ENCODE measurements at regions not wholly inside any gene's neighbourhood (a gene's known extent, or its start where the extent isn't known, plus 50 kb on each side); places are given as distances from the start of the nearest gene placed in this dataset.
A peak's percentile ranks its signal among the peaks of the same experiment; 100 is the strongest.

DNA sequence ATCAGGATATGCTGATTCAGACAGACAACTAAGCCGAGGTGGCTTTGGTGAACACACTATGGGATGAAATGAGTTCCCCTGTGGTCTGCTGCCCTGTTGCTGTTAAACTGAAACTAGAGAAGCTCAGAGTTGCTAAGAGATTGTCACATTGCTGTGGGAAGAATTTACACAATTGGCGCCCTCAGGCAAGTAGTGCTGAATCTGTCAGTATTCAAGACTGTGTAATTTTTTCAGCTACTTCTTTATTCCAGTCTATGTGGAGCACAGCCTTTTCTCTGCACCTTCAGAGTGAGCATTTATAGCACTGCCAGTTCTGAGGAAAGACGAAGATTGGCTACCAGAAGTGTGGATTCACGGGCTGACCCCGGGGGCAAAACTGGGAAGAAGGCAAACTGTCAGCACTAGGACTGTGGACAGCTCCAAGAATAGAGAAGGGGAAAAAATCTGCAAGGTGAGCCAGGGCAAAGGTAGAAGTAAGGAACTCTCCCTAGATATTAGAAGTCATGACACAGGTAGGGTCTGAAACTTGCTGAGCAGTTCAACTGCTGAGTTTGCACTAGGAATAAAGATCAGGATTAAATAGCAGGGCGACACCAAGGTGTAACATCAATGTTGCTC, 218.8 kb upstream of the TMPO start:
- no peak for DNase-seq

DNA sequence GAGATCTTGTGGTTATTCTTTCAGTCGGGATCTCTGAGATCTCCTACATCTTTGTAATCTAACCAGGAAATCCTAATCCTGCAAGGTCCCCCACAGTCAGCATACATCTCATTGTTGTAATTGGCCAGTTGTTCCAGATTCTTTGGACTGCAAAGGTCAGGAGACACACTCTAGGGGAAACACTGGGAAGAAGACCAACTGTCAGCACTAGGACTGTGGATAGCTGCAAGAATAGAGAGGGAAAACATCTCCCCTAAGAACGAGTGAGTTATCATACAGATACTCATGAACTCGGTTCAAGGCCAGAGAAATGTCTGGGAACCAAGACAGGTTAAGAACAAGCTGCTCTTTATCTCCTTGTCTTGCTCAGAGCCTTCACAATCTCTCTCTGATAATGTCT, 217.9 kb upstream of the TMPO start:
- no peak for DNase-seq

DNA sequence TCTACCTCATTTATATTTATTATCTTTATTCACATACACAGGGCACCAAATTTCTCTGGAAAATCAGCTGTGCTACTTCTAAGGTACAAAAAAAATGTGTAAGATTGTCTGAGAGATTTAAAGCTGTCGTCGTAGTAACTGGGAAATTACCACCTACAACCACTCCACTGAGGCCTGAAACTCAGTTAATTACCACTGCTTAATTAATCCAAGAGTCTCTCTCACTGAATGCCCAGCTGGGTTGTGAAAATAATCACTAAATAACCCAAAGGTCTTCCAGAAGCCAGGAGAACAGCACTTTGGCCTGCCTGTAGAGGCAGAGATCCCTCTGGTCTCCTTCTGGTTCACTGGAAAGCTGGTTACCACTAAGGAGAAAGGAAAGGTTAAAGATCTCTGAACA, 207.2 kb upstream of the TMPO start:
- no peak for DNase-seq

DNA sequence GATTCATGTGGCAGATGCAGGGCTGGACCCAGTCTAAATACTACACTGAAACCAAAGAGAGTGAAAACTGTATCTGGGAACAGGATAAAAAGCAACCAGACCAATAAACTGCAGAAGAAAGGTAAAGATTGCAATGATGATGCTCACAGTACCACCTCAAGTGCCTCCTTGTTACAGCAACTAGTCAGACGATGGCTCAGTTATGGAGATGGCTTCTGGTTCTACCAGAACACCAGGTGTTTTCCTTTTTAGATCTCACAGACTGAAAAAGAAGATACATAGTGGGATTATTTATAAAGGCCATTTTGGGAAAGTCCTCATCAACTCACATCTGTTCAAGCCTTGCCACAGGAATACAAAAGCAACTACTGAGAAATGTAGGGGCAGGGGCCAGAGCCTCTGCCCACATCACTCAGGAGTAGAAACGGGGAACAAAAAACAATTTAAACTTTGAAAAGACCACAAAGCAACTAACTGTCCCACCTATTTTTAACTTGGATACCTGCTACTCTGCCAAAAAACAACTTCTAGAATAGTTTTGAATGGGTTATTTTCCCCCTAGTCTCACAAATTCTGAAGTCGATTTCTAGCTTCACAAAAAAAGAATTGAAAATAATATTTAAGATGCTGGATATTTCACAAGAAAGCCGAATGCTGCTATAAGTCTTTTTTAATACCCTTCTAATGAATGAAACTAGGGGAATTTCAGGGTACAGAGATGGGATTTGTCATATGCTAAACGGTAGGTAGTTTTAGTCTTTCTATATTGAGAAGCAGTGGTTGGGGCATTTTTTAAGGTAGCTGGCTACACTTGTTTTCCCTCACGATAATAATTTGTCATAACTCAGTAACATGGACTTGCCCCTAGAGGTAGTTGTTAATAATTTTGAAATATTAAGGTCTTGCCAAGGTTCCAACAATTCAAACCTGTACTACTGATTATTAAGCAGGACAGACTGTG, 197.2 kb upstream of the TMPO start:
- DNase-seq: no peak

DNA sequence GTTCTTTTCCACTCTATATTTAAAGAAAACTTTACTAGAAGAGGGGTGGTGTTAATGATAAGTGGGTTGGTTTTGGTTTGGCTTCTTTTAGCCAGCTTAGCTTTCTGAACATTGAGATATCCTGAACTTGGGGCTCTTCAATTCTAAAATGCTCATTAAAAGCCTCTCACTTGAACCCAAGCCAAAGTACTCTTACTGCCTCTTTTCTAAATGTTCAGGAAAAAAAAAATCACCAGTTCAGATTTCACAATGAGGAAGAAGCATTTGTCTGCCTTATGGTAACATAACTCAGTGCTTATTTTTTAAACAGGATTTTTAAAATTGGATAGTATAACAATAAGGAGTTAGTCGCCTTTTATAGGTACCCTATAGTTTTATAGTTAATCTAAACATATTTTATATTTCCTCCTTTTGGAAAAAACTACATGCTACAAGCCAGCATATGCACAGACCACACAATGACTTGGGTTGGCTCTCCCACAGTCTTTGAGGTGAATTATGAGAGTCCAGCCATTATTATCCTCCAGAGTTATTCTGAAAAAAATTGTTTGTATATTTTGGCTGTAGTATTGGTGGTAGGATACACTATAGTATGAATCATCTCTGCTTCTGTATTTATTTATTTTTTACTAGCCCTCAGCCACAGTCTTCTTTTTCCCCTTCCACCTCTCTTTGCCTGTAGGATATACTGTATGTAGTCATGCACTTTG, 195.5 kb upstream of the TMPO start:
- DNase-seq: no peak

DNA sequence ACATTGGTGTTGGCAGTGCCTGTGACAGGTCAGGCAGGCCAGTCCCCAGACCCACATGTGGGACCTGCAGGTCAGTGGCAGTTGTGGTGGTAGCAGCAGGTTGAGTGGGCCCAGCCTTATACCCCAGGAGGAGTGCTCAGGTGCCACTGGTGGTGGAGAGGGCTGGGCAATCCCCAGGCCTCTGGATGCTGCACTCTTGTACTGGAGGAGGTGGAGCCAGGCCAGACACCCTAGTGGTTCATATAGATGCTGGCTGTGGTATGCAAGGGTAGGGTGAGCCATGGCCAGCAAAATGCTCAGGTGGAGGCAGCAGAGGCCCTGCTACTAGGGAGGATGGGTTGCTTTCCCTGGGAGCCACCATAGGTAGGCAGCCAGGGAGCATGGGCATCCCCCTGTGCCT, 190.4 kb upstream of the TMPO start:
- DNase-seq: no peak

DNA sequence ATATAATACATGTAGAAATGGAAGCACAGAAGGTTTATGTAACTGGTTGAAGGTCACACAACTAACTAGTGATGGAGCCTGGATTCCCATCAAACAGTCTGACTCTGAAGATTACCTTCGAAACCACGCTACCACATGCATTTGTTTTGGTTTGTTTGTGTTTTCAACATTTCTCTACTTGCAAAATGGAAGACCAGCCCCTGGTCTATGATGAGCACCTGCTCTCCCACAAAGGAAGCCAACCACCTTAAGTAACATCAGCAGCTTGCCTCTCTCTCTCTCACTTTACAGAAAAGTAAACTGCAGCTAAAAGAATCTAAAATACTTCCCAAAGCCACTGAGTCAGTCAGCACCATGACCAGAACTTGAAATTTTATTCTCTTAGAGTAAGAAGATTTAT, 186.9 kb upstream of the TMPO start:
- DNase-seq: no peak

DNA sequence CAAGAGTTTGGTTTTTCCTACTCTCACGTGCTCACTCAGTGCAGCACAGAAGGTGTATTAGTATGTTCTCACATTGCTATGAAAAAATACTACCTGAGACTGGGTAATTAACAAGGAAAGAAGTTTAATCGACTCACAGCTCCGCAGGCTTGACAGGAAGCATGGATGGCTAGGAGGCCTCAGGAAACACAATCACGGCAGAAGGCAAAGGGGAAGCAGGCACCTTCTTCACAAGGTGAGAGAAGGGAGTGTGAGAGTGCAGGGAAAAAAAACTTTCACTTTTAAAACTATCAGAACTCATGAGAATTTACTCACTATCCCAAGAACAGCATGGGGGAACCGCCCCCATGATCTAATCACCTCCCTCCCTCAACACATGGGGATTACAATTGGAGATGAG, 185.8 kb upstream of the TMPO start:
- no peak for DNase-seq

DNA sequence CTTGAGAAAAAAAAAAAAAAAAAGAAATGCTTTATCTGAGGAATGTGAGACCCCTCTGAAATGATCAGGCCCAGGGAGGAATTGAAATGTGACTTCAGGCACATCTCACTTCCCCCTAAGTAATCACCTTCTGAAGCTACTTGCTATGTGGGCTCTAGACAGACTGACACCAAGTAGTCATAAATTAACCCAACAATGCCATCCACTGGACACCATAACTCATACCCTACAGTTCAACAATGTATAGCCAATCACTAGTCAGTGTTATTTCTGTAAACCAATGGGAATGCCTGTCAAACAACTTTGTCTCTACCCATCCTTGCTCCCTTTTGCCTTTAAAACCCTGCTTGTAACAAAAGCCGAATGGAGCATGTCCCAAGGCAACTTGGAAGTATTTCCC, 182.7 kb upstream of the TMPO start:
- DNase-seq: no peak

DNA sequence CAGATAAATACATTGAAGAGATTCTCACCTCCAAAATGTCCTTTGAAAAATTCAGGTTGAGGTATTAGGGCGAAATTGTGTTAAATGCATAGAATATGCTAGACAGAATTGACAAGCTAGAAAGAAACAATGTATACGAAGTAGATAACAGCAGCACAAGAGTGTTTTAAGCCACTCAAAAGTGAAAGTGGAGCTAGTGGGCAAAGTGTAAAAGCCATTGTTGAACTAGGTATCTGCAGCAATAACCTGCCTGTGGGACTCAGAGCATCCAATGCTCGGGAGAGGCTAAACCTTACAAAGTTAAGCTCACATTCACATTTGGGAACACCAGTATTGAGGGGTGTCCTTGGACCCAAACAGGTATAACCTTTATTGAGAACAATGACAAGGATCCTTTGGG, 180.6 kb upstream of the TMPO start:
- DNase-seq: no peak

DNA sequence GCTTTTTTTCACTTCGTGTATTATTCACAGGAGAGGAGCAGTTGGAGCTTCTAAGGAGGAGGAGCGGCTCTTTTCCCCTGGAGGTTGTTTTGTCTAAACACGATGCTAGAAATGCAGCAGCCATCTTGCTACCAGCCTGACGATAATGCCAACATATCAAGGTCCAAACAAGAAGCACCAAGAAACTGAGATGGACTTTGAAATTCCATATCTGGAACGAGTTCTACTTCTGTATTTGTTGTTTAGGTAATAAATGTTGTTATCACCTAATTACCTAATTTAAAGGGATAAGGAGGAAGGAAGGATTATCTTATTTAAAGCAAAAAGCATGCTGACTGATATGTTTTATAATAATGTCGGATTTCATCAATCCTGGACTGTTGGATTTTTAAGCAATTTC, 174.4 kb upstream of the TMPO start:
- no peak for DNase-seq

DNA sequence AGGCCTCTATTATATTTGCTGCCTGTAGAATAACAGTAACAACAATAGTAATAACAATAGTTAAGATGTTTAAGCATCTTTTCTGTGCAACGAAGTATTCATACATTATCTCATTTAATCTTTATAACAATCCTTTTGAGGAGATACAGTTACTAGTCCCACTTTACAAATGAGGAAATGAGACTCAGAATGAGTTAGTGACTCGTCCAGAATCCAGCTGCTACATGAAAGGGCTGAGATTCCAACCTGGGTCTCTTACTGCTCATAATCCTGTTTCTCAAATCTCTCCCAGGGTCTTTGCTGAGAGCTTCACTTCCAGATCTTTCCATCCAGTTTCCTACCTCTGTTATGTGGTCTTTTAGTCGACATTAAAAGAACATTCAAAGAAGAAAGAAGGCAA, 173.7 kb upstream of the TMPO start:
- DNase-seq: no peak

DNA sequence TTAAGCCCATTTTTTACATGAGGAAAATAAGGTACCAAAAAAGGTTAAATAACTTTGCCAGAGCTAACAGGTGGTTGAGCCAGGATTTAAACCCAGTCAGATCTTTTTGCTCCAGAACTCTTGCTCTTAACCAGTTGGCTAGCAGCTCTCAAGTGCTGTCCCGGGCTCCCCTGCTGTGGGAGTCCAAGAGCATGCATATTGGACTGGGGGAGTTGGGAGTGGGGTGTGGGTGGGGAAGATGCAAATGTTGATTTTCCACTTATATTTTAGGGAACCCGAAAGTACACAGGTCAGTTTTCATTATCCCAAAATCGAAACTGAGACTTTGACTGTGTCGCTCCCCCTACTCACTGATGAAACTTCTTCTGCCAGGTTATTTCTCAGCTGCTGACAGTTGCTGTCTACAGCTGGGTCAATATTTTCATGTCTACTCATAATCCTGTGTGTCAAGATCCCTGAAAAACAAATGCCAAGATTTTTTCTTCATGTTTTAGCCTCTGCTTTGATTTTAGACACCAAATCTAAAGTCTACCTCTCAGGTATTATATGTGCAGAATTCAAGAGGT, 172.3 kb upstream of the TMPO start:
- DNase-seq: no peak

DNA sequence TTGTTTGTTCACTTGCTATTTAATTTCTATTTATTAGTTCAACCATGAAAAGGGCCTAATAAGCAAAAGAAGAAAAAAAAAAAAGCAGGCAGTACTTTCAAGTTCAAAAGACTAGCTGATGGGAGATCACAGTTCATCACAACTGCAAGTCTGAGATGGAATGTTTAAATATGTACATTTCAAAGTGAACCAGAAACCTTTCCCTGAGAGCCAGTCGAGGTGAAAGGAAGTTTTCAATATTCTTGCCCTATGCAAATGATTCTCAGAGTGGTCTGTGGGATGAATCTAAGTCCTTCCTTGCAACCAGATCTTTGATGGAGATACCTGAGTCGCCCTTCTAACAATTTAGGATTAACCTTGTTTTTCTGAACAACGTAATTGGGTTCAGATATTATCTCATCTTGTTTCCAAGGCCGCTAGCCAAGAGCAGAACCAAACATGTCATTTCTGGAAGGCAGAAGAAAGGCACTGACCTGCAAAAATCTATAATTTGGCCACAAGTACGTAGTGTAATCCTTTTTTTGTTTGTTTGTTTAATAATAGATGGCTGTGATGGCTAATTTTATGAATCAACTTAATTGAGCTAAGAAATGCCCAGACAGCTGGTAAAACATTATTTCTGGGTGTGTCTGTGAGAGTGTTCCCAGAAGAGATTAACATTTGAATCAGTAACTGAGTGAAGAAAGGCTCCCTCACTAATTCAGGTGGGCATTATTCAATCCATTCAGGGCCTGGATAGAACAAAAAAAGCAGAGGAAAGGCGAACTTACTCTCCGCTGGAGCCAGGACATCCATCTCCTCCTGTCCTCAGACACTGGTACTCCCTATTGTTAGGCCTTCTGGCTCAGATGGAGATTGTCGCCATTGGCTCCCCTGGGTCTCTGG, 171.1 kb upstream of the TMPO start:
- no peak for DNase-seq

DNA sequence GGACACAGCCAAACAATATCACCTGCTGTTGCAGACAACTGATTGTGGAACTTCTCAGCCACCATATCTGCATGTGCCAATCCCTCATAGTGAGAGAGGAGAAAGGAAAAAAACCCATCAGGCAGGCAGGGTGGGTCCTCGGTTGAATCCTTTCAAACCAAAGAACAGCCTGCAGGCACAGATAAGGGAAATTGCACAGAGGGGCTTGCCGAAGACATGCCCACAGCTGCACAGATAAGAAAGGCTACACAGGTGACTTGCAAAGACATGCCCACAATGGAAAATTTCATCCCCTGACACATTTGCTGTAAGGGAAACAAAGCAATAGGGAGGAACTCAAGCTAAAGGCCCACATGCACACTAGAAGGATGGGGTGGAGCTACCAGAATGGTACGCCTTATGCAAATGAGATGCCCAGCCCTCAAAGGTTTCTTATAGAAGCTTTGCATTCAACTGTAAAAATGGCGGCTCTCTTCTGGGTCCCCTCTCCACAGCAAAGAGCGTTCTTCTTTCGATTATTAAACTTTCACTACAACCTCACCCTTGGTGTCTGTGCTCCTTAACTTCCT, 170.0 kb upstream of the TMPO start:
- no peak for DNase-seq

DNA sequence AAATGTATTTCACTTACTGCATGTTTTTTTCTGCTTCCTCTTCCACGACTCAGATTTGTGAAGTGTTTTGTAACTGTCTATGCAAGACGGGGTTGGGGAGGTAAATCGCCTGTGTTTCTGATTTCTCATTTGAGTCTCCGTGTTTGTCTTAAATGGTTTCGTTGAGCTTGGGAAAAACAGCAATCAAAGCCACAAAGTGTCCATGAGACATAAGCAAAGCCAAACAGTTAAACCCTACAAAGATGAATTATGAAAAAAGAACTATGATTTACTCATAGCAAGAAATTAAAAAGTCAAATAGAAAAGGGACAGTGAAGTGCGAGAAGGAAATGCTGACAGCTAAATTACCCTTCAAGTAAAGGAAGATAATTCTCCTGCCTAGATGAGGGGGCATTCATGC, 164.3 kb upstream of the TMPO start:
- DNase-seq: peak in 1 of 5 experiments; percentile 49

DNA sequence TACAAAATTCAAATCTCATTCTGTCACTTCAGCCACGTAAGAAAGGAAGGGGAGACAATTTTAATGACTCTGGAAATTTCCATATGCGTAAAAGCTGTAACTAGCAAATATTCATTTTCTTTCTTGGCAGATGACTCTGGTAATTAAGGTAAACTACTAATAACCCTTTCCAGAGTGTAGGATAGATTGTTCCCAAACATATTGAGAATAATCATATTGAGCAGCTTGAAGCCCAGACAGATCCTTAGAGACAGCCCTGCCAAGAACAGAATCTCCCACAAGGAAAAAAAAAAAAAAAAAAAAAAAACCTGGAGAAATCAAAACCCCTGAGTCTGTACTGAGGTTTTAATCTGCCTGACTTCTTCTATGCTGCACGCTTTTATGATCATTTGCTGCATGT, 163.6 kb upstream of the TMPO start:
- no peak for DNase-seq

DNA sequence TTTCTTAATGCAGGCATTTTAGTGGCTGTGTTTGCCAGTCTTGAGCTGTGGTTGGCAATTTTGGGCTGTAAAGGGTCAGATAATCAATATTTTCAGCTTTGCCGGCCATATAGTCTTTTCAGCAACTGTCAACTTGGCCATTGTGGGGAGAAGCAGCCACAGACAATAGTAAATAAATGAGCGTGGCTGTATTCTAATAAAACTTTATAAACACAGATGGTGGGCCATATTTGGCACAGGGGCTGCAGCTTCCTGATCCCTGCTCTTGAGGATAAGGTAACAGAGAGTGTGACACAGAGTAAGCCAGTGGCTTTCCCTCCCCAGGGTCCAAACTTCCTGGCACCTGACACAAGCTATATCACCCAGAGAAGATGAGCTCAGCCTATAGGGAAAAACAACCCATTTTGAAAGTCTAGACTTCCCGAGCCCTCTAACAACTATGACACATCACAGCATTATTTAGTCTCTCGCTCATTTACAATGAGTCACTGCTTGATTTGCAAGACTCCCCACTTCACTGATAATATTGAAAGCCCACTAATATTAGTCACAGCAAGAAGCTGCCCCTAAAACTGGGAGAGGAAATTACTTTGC, 163.1 kb upstream of the TMPO start:
- DNase-seq: no peak

DNA sequence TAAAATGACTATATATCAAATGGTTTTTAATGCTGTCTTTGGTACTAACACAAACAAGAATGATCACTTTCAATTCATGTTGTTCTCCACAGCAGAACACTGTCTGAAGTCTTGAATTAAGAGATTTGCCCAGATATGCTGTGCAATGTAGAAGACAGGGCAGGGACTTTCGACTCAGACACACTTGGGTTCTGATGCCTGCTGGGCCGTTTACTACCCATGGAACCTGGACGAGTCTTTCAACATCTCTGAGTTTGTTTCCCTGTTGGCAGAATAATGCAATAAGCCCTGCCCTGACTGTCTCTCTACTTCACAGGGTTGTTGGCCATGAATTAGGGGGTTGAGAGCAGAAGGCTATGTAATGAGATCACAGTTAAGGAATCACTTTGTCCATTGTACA, 162.6 kb upstream of the TMPO start:
- DNase-seq: no peak

DNA sequence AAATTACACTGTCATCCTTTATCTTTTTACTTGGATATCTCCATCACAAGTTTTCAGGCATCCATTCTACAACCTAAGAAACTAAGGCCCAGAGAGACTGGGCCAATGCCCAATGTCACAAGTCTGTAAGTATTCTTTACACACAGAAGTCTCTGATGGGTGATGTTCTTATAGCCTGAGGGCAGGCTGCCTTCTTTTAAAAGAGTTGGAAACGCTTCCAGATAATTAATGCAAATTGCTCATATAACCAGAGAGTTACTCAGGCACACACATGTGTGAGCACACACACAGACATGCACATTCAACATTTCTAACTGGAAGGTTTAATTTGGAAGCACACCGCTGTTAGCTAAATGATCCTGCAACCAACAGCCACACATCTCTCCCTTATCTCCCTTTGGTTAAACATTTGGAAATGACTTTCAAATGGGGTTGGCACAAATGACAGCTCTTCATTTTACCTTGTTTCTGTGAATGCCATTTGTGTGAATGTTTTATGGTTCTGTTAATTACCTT, 160.8 kb upstream of the TMPO start:
- no peak for DNase-seq

DNA sequence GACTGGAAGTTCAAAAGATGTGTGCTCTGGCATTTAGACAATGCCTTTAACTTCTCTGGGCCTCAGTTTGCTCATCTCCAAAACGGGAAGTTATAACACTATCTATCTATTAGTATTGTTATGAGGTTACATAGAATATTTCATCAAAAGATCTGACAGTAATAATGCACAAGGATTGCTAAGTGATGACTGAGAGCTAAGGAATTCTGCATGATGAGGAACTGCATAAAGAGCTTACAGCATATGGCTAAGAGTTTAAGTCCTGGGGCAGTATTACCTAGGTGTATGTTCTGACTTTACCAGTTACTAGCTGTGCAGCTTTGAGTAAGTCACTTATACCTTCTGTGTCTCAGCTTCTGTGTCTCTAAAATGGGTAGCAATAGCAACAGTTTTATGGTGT, 160.1 kb upstream of the TMPO start:
- DNase-seq: no peak

Data from T-helper 2 cell (primary cell).